ENCODE measurements at regions not wholly inside any gene's neighbourhood (a gene's known extent, or its start where the extent isn't known, plus 50 kb on each side); places are given as distances from the start of the nearest gene placed in this dataset.

DNA sequence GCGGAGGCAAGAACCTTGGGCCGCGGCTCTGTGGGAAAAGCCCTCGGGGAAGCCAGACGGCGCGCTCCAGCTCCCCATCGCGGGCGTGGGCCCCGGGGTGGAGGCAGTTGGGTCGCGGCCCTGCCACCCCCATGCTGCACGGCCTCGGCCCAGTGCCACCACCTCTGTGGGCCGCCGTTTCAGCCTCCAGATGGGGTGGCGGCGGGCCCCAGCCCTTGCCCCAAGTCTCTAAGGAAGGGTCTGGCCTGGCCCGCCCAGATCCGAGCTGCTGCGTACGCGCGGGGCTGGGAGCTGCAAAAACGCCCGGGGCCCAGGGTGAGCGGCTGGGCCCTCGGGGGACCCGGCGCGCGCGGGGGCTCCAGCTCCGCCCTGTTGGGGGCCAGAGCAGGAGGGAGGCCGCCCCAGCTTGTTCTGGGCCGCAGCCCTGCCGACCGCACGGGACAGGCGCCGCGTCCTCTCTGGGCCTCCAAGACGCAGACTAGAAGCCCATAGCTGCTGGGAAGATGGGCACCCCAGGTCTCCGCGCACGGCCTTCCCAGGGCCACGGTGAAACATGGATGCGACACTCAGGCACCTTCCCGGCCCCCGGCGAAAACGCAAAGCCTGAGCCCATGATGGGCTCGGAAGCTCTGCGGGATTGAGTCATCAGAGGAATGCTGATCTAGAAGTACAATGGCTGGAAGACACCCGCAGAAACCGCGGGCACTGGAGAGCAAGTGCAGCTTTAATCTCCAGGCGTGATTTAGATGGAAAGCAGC, 110.1 kb downstream of the KCTD15 start:
- DNase-seq (ENCODE audit: low spot score) = no peak
- TF ChIP-seq, protein P1, sequence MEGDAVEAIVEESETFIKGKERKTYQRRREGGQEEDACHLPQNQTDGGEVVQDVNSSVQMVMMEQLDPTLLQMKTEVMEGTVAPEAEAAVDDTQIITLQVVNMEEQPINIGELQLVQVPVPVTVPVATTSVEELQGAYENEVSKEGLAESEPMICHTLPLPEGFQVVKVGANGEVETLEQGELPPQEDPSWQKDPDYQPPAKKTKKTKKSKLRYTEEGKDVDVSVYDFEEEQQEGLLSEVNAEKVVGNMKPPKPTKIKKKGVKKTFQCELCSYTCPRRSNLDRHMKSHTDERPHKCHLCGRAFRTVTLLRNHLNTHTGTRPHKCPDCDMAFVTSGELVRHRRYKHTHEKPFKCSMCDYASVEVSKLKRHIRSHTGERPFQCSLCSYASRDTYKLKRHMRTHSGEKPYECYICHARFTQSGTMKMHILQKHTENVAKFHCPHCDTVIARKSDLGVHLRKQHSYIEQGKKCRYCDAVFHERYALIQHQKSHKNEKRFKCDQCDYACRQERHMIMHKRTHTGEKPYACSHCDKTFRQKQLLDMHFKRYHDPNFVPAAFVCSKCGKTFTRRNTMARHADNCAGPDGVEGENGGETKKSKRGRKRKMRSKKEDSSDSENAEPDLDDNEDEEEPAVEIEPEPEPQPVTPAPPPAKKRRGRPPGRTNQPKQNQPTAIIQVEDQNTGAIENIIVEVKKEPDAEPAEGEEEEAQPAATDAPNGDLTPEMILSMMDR (IDR thresholded peaks at IDR 0.05; ENCODE audit: extremely low read depth, missing control alignments) = no peak

DNA sequence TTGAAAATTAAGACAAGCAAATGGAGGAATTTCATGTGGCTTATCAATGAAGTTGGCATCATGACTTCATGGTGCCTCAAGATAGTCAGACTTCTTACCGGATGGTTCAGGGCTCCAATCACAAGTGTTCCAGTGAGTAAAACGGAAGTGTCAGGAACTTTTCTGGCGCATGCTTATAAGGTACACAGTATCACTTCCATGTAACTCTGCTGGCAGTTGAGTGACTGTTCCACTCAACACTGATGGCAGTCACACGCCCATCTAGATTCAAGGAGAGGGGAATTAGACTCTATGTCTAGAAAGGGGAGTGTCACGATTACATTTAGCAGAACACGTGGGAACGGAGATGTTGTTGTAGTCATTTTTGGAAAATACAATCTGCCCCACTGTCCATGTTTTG, 114.3 kb downstream of the KCTD15 start:
- DNase-seq (ENCODE audit: low spot score) = no peak
- TF ChIP-seq, protein P1 (IDR thresholded peaks at IDR 0.05; ENCODE audit: extremely low read depth, missing control alignments) = no peak

DNA sequence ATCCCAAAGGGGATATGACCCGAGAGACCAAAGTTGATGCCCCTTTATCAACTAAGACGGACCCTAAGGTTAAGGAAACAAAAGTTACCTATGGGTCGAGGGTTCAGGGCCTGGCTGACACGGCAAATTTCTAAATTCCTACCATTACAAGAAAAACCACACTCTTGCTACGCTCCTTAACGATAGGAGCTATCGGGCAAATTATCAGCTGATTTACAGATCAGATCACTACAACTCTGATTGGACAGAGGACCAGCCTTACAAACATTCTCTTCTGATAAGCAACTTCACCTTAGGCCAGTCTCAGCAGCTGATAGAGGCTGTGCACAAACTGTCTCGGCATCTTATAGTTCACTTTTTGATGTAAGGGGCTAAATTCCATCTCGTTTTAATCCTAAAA, 117.9 kb downstream of the KCTD15 start:
- no peak for DNase-seq (ENCODE audit: low spot score)
- TF ChIP-seq, protein P1 (IDR thresholded peaks at IDR 0.05; ENCODE audit: extremely low read depth, missing control alignments) = no peak

DNA sequence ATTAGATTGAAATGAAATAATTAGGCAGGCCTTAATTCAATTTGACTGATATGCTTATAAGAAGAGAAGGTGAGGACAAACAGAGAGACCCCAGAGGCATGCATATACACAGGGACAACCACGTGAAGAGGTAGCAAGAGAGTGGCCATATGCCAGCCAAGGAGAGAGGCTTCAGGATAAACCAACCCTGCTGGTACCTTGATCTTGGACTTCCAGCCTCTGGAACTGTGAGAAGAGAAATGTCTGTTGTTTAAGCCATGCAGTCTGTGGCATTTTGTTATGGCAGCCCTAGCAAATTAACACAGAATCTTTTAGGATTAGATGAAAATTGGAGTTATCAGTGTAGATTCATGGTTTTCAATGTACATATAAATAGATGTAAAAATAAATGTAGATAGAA, 120.1 kb downstream of the KCTD15 start:
- TF ChIP-seq, protein P1 (IDR thresholded peaks at IDR 0.05; ENCODE audit: extremely low read depth, missing control alignments) = no peak
- no peak for DNase-seq (ENCODE audit: low spot score)

DNA sequence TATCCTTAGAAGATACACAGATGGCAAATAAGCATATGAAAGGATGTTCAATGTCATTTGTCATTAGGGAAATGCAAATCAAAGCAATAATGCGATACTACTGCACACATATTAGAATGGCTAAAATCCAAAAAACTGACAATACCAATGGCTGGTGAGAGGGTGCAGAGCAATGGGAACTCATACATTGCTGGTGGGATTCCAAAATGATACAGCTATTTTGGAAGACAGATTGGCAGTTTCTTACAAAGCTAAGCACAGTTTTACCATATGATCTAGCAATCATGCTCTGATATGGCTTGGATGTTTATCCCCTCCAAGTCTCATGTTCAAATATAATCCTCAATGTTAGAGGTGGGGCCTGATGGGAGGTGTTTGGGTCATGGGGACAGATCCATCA, 122.6 kb downstream of the KCTD15 start:
- TF ChIP-seq, protein P1 (IDR thresholded peaks at IDR 0.05; ENCODE audit: extremely low read depth, missing control alignments) = no peak
- no peak for DNase-seq (ENCODE audit: low spot score)

DNA sequence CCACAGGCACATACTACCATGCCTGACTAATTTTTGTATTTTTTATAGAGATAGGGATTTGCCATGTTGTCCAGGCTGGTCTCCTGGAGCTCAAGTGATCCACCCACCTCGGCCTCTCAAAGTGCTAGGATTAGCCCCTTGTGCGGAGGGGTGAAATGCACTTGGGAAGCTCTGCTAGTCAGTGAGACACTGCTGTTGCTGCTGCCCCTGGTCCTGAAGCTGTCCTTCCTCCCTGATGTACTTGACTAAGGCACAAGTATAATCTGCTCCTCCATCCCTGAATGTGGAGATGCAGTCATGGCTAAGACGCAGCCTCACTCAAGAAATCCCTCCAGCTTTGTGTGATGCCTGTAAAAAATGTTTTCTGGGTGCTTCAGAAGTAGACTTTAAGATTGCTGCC, 124.5 kb downstream of the KCTD15 start:
- DNase-seq (ENCODE audit: low spot score) = no peak
- TF ChIP-seq, protein P1 (IDR thresholded peaks at IDR 0.05; ENCODE audit: extremely low read depth, missing control alignments) = no peak

DNA sequence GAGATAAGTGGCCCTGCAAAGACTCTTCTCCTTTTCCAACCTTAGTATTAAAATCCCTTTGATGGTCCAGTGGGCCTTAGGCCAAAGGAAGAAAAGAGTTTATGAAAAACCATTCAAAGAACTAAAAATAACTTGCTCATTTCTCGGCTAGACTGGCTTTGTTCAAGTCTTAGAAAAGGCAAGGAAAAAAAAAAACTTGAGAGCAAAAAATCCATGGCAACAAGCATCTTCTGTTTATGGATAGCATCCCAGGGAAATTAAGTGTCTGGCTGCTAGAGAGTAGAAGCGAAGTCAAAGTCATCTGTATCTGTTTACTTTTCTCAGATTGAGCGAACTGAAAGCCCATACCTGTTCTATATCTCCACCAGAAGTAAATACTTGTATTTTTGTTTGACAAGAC, 129.6 kb downstream of the KCTD15 start:
- no peak for DNase-seq (ENCODE audit: low spot score)
- TF ChIP-seq, protein P1 (IDR thresholded peaks at IDR 0.05; ENCODE audit: extremely low read depth, missing control alignments) = no peak
